ENCODE measurements at regions not wholly inside any gene's neighbourhood (a gene's known extent, or its start where the extent isn't known, plus 50 kb on each side); places are given as distances from the start of the nearest gene placed in this dataset.

GRCh38 chr7:45984386-45985295 is 63.6 kb upstream of the IGFBP3 start:
- H3K4me3 ChIP-seq (replicated peaks in 1 of 2; ENCODE audit: low read depth in 1 of 2, low read length in 2 of 2): no peak overlapping the region
- no peaks in the 10 kb centered on the region; a peak in 1 of 4 replicates for H3K9me3 ChIP-seq (ENCODE audit: control insufficient read depth in 1 of 2, insufficient read depth in 1 of 2, low read depth in 1 of 2, low read length in 2 of 2)
- no peak overlapping the region for H3K27ac ChIP-seq (ENCODE audit: low read depth, low read length)
- peak in 2 of 3 experiments; percentile 25 to 29; a peak in 3 of 6 replicates for TF ChIP-seq CTCF (IDR thresholded peaks at IDR 0.05 in 2 of 3, conservative IDR thresholded peaks at IDR 0.05 in 1 of 3; ENCODE audit: borderline replicate concordance in 1 of 3, insufficient read depth in 1 of 3, low read depth in 2 of 3, low read length in 2 of 3)
- no peak for TF ChIP-seq SP1 (IDR thresholded peaks at IDR 0.05; ENCODE audit: low read depth)
- no peak for TF ChIP-seq CBX3 (IDR thresholded peaks at IDR 0.05; ENCODE audit: low read depth)
- TF ChIP-seq RAD21 (IDR thresholded peaks at IDR 0.05; ENCODE audit: low read depth): peak; percentile 47
- no peak for TF ChIP-seq REST (IDR thresholded peaks at IDR 0.05; ENCODE audit: low read depth)
- no TSS peak for BruUV-seq (replicated peaks)
- H3K9me2 ChIP-seq (ENCODE audit: insufficient read depth): no peaks in the 10 kb centered on the region
- ChIA-PET CTCF (interaction anchor here (0.9 to 1.5 kb wide), 3 partner anchors 9 to 63 kb away, joined by 3 to 5 read pairs (median 4); partner anchors contain the start of gene IGFBP3), RAD21 (ENCODE audit: low non-redundant PET in 1 of 2, low total read pairs in 2 of 2, uncharacterized antibody in 2 of 2, unreplicated experiment in 2 of 2) (no interaction called here), POLR2A (no interaction called here)
- no peaks in the 10 kb centered on the region for H4K20me1 ChIP-seq (ENCODE audit: insufficient read depth)
- no peaks in the 10 kb centered on the region for H3K36me3 ChIP-seq (ENCODE audit: control insufficient read depth in 1 of 2, insufficient read depth in 2 of 2, low read length in 2 of 2)
- ATAC-seq (peak; percentile 70), DNase-seq (ENCODE audit: low read depth, low spot score) (no peak)
- H2AFZ ChIP-seq (ENCODE audit: low read depth, low read length, poor library complexity, severe bottlenecking): no peak overlapping the region
- H3K4me1 ChIP-seq (ENCODE audit: control insufficient read depth in 1 of 2, insufficient read depth in 2 of 2, low read length in 2 of 2): peaks cover 0 to 25% of the 10 kb centered on the region in 2 experiments; a peak in 1 of 4 replicates
- intact Hi-C loops (cut with micrococcal nuclease): no loop called here
- no peaks in the 10 kb centered on the region for H3K27me3 ChIP-seq (ENCODE audit: insufficient read depth, low read length)
- H3K4me2 ChIP-seq (ENCODE audit: low read length): no peak overlapping the region
- H3K79me2 ChIP-seq (ENCODE audit: insufficient read depth, low read length): no peaks in the 10 kb centered on the region
- no peak overlapping the region for H3K9ac ChIP-seq (ENCODE audit: low read length)
